Tibial nerve (tissue), 4 donors: ENCODE measurements at regions not wholly inside any gene's neighbourhood (a gene's known extent, or its start where the extent isn't known, plus 50 kb on each side); places are given as distances from the start of the nearest gene placed in this dataset.

Experiments
- CTCF ChIP-seq, 5 experiments: fragments of 200-600 bp in 3 of 5; fragments of 450-650 bp in 2 of 5; sonication (generic) in 3 of 5; IDR thresholded peaks; one replicate each; pipeline ENCODE4 v1.5.1; 2016 to 2019; ENCODE audit warnings: antibody characterized with exemption in 5 of 5, mild to moderate bottlenecking in 3 of 5, moderate library complexity in 2 of 5
- EP300 ChIP-seq, 2 donors: sonication (generic); formaldehyde crosslinking; IDR thresholded peaks; one replicate each; pipeline ENCODE4 v1.6.1; 2017; ENCODE audit warnings: antibody characterized with exemption in 2 of 2, mild to moderate bottlenecking in 1 of 2

DNA sequence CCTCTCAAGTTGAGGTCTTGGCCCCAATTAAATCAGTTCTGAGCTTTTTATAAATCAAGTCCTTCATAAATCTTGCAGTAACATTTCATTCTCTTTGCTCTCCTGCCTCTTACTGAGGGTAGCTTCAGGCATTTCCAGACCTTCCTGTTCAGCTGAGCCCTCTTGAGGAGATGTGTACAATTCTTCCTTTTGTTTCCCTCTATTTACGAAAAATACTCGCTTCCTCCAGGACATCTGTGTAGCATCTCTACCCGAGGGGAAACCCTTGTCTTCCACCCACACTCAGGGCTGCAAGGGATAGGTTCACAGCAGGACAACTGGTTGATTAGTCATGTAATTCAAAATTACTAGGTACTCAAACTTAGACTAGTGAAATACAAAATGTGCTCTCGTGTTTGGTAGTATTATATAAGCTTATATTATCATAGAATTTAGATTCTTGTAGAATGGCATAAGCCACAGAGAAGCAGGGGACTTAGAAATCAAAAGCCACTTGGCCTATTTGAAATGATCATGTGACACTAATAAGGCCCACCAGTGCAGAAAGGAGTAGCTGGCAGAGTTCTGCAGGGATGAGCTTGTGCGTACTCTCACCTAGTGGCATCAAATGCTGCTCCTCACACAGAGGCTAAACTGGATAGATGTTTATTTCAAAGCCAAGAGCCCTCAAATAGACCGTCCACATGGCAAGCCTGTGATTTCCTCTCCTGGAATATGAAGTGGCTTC, 126.7 kb downstream of the GDAP2 start:
- no peak for TF ChIP-seq CTCF (IDR thresholded peaks at IDR 0.05)
- TF ChIP-seq EP300 (IDR thresholded peaks at IDR 0.05), result no peak
